Ovary (tissue), 3 donors: ENCODE measurements at regions not wholly inside any gene's neighbourhood (a gene's known extent, or its start where the extent isn't known, plus 50 kb on each side); places are given as distances from the start of the nearest gene placed in this dataset.

Experiments used
- EP300 ChIP-seq: sonication (generic); formaldehyde crosslinking; IDR thresholded peaks from one replicate; pipeline ENCODE4 v1.6.1; 2017; ENCODE audit warnings: antibody characterized with exemption
- POLR2A ChIP-seq: fragments of 450-650 bp; IDR thresholded peaks from one replicate; pipeline ENCODE4 v1.6.1; 2017; ENCODE audit warnings: antibody characterized with exemption, mild to moderate bottlenecking, moderate library complexity
- TF ChIP-seq, protein P1 (sequence below), 3 donors: fragments of 450-650 bp in 2 of 3; fragments of 200-600 bp in 1 of 3; IDR thresholded peaks; one replicate each; pipeline versions ENCODE4 v1.5.1 to v1.8.0; 2016 to 2022; ENCODE audit warnings: antibody characterized with exemption in 3 of 3, mild to moderate bottlenecking in 1 of 3
- donor health status: DM: no; HTN: no; CAD: no.

DNA sequence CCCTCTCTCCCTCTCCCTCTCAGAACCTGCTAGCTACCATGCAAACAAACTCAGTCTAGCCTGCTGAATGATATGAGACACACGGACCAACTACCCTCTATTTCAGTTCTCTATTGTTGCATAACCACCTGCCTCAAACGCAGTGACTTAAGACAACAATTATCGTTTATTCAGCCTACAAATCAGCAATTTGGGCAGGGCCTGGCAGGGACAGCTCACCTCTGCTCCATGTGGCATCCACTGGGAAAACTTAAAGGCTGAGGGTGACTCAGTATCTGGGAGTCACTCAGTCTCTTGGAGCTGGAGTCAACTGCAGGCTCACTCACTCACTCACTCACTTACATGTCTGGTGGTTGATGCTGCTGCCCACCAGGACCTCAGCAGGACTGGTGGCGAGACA is 121.3 kb downstream of the SEC16B start:
- TF ChIP-seq, protein P1, sequence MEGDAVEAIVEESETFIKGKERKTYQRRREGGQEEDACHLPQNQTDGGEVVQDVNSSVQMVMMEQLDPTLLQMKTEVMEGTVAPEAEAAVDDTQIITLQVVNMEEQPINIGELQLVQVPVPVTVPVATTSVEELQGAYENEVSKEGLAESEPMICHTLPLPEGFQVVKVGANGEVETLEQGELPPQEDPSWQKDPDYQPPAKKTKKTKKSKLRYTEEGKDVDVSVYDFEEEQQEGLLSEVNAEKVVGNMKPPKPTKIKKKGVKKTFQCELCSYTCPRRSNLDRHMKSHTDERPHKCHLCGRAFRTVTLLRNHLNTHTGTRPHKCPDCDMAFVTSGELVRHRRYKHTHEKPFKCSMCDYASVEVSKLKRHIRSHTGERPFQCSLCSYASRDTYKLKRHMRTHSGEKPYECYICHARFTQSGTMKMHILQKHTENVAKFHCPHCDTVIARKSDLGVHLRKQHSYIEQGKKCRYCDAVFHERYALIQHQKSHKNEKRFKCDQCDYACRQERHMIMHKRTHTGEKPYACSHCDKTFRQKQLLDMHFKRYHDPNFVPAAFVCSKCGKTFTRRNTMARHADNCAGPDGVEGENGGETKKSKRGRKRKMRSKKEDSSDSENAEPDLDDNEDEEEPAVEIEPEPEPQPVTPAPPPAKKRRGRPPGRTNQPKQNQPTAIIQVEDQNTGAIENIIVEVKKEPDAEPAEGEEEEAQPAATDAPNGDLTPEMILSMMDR (IDR thresholded peaks at IDR 0.05), result no peak
- TF ChIP-seq POLR2A, result no peak
- no peak for TF ChIP-seq EP300
